RCC 7860 (cell line): ENCODE measurements at regions not wholly inside any gene's neighbourhood (a gene's known extent, or its start where the extent isn't known, plus 50 kb on each side); places are given as distances from the start of the nearest gene placed in this dataset.
A peak's percentile ranks its signal among the peaks of the same experiment; 100 is the strongest.
"Not testable (repeated sequence)": the region's sequence is repeated elsewhere in the genome, so short reads cannot be mapped to it uniquely, and the experiment has no call there.

ENCODE experiments used
- DNase-seq: peaks from one replicate; pipeline ENCODE4 v3.0.0-alpha.2; 2015; ENCODE audit warnings: low spot score
- FAIRE-seq: peaks from 2 replicates; lab custom pipeline; 2012; peaks lifted over from hg19 to GRCh38; lab: Jason Lieb, UNC

GRCh38 chr9:738209-738915, 103.1 kb upstream of the DMRT1 start:
- FAIRE-seq: peak; percentile 92
- DNase-seq: peak; percentile 87

- FAIRE-seq (no peak), DNase-seq (no peak)
These were observed 102.1 kb upstream of the DMRT1 start for GRCh38 chr9:739362-739761.

- no peak for FAIRE-seq
- DNase-seq: no peak
These were observed 101.3 kb upstream of the DMRT1 start for GRCh38 chr9:740221-740620.

- DNase-seq (no peak), FAIRE-seq (no peak)
These were observed 99.4 kb upstream of the DMRT1 start for GRCh38 chr9:742104-742503.

- DNase-seq (no peak), FAIRE-seq (no peak)
These were observed 98.4 kb upstream of the DMRT1 start for GRCh38 chr9:742914-743589.

GRCh38 chr9:744046-744712, 97.3 kb upstream of the DMRT1 start:
- DNase-seq (no peak), FAIRE-seq (no peak)

- FAIRE-seq (no peak), DNase-seq (no peak)
These were observed 96.6 kb upstream of the DMRT1 start for GRCh38 chr9:744790-745484.

GRCh38 chr9:745761-746380, 95.6 kb upstream of the DMRT1 start:
- FAIRE-seq (no peak), DNase-seq (no peak)

- FAIRE-seq: no peak
- no peak for DNase-seq
These were observed 94.6 kb upstream of the DMRT1 start for GRCh38 chr9:746661-747434.

GRCh38 chr9:747567-747966, 93.9 kb upstream of the DMRT1 start:
- no peak for FAIRE-seq

GRCh38 chr9:748861-749497, 92.5 kb upstream of the DMRT1 start:
- DNase-seq: no peak
- no peak for FAIRE-seq

More at GRCh38 chr9:747567-747966, 93.9 kb upstream of the DMRT1 start:
- DNase-seq: no peak

- peak; percentile 15 for DNase-seq
- no peak for FAIRE-seq
These were observed 91.8 kb upstream of the DMRT1 start for GRCh38 chr9:749716-750115.

GRCh38 chr9:750249-750967, 91.1 kb upstream of the DMRT1 start:
- FAIRE-seq (no peak), DNase-seq (no peak)

- DNase-seq: no peak
- FAIRE-seq: no peak
These were observed 90.1 kb upstream of the DMRT1 start for GRCh38 chr9:751137-752051.

- DNase-seq (peak; percentile 71), FAIRE-seq (peak; percentile 58)
These were observed 89.3 kb upstream of the DMRT1 start for GRCh38 chr9:752201-752600.

GRCh38 chr9:752681-753200, 88.8 kb upstream of the DMRT1 start:
- peak; percentile 5 for DNase-seq
- no peak for FAIRE-seq

GRCh38 chr9:753734-754133, 87.8 kb upstream of the DMRT1 start:
- DNase-seq, FAIRE-seq: not testable (repeated sequence)
